ENCODE measurements at regions not wholly inside any gene's neighbourhood (a gene's known extent, or its start where the extent isn't known, plus 50 kb on each side); places are given as distances from the start of the nearest gene placed in this dataset.

DNA sequence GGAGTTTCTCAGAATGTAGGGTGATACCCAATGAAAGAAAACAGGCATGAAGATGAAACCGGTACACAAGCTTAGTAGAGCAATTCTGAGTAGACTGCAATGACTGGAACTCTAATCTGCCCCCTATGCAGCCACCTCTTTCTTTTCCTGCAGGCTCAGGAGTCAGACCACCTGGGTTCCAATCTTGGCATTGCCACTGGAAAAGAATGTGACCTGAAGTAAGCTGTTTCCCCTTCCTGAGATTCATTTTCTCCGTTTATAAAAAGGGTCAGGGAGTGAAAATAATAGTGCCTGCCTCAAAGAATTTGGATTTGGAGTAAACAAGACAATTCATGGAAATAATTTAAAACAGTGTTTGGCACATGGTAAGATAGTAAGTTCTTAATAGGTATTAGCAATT, 1464.0 kb downstream of the PCDH7 start:
- DNase-seq: no peak

DNA sequence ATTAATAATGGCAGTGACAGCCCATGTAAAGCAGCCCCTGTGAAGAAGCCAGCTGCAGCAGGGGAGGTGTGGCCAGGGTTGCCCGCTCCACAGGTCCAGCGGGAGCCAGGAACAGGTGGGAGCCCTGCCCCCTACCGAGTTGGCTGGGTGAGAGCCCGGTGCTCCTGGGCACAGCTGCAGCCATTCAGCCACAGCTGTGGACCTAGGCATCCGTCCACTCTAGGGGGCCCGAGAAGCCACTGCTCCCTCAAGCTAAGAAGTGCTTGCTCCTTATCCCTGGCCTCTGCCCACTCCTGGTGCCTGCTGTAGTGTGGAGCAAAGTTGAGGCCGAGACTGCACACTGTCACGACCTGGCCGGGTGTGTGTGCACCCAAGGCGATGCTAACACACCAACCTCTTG, 1469.0 kb downstream of the PCDH7 start:
- DNase-seq: no peak

GRCh38 chr4:32189788-32190187, 1469.6 kb downstream of the PCDH7 start:
- no peak for DNase-seq

DNA sequence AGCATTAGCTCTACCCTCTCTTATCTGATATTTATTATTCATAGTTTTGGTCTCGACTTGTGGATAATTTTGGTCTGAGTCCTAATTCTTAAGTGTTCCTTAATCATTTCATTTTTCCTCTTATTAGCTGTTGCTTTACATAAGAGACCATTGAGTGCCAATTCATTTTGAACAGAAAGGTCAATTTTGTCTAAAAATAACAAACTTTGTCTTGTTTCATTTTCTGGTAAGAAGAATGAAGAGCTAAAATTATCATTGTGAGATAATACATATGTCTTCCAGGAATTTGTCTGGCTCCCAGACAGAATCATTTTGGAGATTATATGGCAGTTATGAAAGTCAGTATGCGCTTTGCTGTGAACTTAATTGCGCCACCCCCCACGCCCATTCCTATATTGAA, 1471.8 kb downstream of the PCDH7 start:
- peak; percentile 35 for DNase-seq

GRCh38 chr4:32192363-32192762, 1472.2 kb downstream of the PCDH7 start:
- DNase-seq: no peak

- no peak for DNase-seq
These were observed 1472.8 kb downstream of the PCDH7 start for GRCh38 chr4:32192991-32193390.

DNA sequence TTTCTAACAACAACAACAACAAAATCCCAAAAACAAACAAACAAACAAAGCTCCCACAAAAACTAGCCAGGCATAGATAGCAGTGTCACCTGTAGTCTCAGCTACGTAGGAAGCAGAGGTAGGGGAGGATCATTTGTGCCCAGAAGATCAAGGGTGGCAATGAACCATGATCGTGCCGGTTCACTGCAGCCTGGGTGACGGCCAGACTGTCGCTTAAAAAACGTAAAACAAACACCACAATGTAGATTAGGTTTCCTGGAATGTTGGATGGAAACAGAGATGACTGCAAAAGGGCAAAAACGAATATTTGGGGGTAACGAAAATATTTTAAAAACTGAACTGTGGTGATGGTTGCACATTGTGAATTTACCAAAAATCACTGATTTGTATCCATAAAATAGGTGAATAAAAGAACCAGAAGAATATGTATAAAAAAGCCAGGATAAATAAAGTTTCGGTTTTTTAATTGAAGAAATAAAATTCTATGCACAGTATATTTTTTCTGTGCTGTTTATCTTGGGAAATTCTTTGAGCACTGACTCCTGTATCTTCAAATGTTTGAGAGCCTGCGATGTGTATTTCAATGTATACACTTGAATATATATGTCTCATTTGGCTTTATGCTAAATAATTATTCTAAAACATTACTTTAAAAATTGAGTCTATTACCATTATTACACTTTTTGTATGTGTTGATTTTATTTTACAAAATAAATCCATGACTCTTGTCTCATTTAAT, 1477.0 kb downstream of the PCDH7 start:
- no peak for DNase-seq

DNA sequence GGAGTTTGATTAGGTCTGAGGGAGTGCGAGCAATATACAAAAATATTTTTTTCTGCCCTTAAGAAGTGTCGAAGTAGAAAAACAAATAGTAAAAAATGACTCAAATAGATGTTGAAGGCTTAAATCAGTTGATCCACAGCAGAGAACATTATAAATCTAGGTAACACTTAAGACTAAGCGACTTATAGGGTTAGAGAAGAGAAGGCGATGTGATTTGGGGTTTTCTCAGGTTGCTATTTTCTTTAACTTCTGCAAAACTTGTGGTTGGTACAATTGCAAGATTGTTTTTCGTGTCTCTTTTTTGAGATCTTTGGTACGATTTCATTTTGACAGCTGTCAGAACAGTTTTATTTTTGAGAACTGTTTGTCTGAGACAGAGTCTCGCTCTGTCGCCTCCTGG, 1479.5 kb downstream of the PCDH7 start:
- no peak for DNase-seq

- DNase-seq: no peak
These were observed 1483.2 kb downstream of the PCDH7 start for GRCh38 chr4:32203340-32203739.

GRCh38 chr4:32206756-32207155, 1486.6 kb downstream of the PCDH7 start:
- no peak for DNase-seq

- no peak for DNase-seq
These were observed 1487.3 kb downstream of the PCDH7 start for GRCh38 chr4:32207456-32207855.

- DNase-seq: no peak
These were observed 1495.1 kb downstream of the PCDH7 start for GRCh38 chr4:32215277-32215676.

DNA sequence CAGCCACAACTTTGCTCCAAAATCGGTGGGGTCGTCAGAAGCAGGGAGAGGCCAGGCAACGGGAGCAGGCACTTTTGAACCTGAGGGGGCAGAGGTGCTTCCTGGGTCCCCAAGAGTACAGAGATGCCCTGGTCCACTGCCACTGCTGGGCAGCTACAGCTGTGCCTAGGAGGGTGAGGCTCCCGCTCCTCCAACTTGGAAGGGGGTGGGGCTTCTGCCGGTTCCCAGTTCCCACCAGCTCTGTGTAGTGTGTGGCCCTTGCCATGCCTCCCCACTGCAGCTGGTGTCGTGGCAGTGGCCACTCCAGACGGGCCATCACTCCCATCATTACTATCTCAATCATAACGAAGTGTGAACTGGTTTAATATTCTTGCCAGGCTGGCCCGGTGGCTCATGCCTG, 1496.3 kb downstream of the PCDH7 start:
- DNase-seq: no peak

- no peak for DNase-seq
These were observed 1499.3 kb downstream of the PCDH7 start for GRCh38 chr4:32219306-32220075.

- DNase-seq: no peak
These were observed 1506.0 kb downstream of the PCDH7 start for GRCh38 chr4:32226204-32226603.

DNA sequence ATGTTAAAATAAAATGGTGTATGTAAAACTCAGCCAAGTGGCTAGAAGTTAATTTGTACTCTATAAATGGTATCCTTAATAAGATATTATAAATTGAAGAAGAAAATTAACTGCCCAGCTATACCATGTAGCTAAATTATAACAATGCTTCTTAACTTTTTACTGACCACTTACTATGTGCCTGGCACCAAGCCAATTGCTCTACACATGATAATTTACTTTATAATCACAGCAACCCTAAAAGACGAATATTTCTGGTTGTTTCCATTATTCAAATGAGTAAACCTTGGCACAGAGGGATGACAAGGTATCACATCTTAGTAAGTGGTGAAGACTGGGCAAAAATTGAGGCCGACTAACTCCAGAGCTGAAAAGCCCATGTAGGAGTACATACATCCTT, 1506.6 kb downstream of the PCDH7 start:
- DNase-seq: no peak

GRCh38 chr4:32243926-32244325, 1523.8 kb downstream of the PCDH7 start:
- no peak for DNase-seq

DNA sequence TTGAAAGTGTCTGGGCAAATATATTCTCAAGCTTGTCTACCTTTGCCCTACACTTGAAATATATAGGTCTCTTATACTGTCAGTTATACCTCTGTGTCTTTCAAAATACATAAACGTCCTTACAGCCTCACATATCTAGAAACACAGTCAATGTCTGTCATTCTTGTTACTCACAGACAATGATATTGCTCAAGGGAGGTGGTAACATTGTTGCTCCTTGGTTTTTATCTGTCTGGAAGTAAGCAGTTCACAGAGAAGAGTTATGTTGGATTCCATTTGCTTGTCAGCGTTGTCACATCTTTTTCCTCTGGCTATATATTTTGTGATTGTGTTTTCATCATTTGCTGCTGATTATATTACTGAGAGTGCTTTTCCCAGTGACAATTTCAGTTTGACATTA, 1528.9 kb downstream of the PCDH7 start:
- no peak for DNase-seq

DNA sequence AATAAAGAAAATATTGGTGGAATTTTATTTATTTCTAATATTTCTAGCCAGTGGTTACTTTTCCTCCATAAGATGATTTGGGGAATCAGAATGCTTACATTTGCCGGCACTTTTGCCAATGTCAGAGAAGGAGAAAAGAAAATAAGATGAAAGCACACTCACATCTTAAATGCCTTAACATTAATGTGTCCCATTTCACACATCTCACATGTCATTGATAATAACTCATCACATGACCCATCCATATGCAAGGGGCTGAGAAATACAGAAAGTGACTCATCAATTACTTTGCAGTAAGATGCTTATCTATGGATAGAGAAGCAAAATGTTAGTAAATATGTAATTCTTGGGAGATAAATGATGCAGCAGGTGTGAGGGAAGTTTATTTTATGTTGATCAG, 1531.0 kb downstream of the PCDH7 start:
- DNase-seq: no peak

DNA sequence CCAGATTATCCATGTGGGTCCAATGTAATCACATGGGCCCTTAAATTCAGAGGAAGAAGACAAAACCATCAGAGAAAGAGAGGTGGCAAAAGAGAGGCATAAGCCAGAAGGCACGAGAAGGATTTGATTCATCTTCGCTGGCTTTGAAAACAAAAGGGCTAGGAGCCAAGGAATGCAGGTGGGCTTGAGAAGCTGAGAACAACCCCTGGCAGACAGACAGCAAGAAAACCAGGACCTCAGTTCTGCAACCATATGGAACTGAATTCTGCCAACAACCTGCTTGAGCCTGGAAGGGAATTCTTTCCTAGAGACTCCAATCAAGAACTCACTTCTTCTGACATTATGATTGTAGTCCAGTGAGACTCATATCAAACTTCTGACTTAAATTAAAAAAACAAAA, 1531.8 kb downstream of the PCDH7 start:
- no peak for DNase-seq

DNA sequence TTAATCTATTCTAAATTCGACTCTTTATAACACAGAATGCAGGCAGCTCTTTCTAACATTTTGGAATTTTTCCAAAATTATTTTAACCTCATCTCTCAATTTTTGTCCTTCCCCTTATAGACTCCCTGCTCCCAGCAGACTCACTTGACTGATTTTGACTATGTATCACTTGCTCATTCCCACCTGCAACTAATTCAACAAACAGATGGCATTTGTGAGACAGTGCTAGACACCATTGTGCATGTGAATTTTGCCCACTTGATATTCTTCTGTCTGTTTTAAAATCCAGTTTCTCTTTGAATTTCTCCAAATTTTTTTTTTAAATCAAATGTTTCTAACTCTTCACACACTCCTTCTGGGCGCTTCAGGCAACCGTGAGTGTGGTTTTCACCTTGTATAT, 1534.0 kb downstream of the PCDH7 start:
- no peak for DNase-seq

DNA sequence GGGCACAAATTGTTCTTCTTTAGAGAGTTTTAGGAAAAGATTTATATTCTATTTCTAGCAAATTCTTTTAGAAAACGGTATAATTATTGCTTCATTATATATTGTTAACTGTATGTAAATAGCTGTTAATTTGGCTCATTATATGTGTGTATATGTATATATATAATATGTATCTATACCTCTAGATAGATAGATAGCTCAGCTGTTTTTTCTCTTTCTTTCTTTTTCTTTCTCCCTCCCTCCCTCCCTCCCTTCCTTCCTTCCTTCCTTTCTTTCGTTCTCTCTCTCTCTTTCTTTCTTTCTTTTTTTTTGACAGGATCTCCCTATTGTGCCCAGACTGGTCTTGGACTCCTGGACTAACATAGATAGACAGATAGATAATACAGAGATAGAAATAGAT, 1538.8 kb downstream of the PCDH7 start:
- DNase-seq: no peak

GRCh38 chr4:32261196-32261595, 1541.0 kb downstream of the PCDH7 start:
- DNase-seq: no peak

- no peak for DNase-seq
These were observed 1548.7 kb downstream of the PCDH7 start for GRCh38 chr4:32268863-32269262.

Measured in skin of body (tissue), 1 donor.